RWPE2 (cell line): ENCODE measurements at regions not wholly inside any gene's neighbourhood (a gene's known extent, or its start where the extent isn't known, plus 50 kb on each side); places are given as distances from the start of the nearest gene placed in this dataset.

Experiments
- ATAC-seq: fragments of 200-7000 bp; cut with Tn5 transposase; 3 replicates; pipeline ENCODE4 v1.9.1; 2021; ENCODE audit warnings: low read depth
- DNase-seq: peaks from one replicate; pipeline ENCODE4 v3.0.0-alpha.2; 2020; ENCODE audit warnings: low spot score
- H3K27ac ChIP-seq: fragments of 450-650 bp; 2 replicates; pipeline ENCODE4 v1.5.1; 2017; ENCODE audit warnings: mild to moderate bottlenecking; ENCODE audit not compliant: poor library complexity, severe bottlenecking
- H3K27me3 ChIP-seq: fragments of 250-450 bp; sonication (Bioruptor Pico); 2 replicates; pipeline ENCODE4 v1.5.1; 2021; ENCODE audit warnings: mild to moderate bottlenecking, moderate library complexity; ENCODE audit not compliant: insufficient read depth, poor library complexity, severe bottlenecking
- H3K36me3 ChIP-seq: fragments of 250-450 bp; sonication (Bioruptor Pico); 2 replicates; pipeline ENCODE4 v1.5.1; 2020; ENCODE audit warnings: low read depth, mild to moderate bottlenecking, moderate library complexity
- H3K4me1 ChIP-seq: fragments of 250-450 bp; sonication (Bioruptor Pico); 2 replicates; pipeline ENCODE4 v1.5.1; 2021; ENCODE audit warnings: mild to moderate bottlenecking, moderate library complexity; ENCODE audit not compliant: insufficient read depth, poor library complexity, severe bottlenecking
- H3K4me3 ChIP-seq: fragments of 250-450 bp; sonication (Bioruptor Pico); 2 replicates; pipeline ENCODE4 v1.5.1; 2021; ENCODE audit warnings: mild to moderate bottlenecking, moderate library complexity; ENCODE audit not compliant: severe bottlenecking
- H3K9me3 ChIP-seq: fragments of 250-450 bp; sonication (Bioruptor Pico); 2 replicates; pipeline ENCODE4 v1.5.1; 2021; ENCODE audit warnings: mild to moderate bottlenecking, moderate library complexity; ENCODE audit not compliant: severe bottlenecking
- CTCF ChIP-seq: fragments of 450-650 bp; IDR thresholded peaks from one replicate; pipeline ENCODE4 v1.5.1; 2017; ENCODE audit warnings: mild to moderate bottlenecking, moderate library complexity; ENCODE audit not compliant: poor library complexity, severe bottlenecking

GRCh38 chr6:90952176-90952575 is 365.3 kb upstream of the MAP3K7 start:
- no peak for ATAC-seq

GRCh38 chr6:90948540-90948939 is 361.7 kb upstream of the MAP3K7 start:
- no peak overlapping the region for H3K27ac ChIP-seq
- DNase-seq, result no peak
- no peaks in the 10 kb centered on the region for H3K27me3 ChIP-seq
- no peaks in the 10 kb centered on the region for H3K9me3 ChIP-seq
- no peak for TF ChIP-seq CTCF
- H3K36me3 ChIP-seq, result no peaks in the 10 kb centered on the region
- H3K4me1 ChIP-seq, result no peaks in the 10 kb centered on the region
- no peak for ATAC-seq
- H3K4me3 ChIP-seq, result no peak overlapping the region

More at GRCh38 chr6:90952176-90952575, 365.3 kb upstream of the MAP3K7 start:
- H3K4me3 ChIP-seq, result no peak overlapping the region
- no peaks in the 10 kb centered on the region for H3K4me1 ChIP-seq
- no peaks in the 10 kb centered on the region for H3K9me3 ChIP-seq
- TF ChIP-seq CTCF, result no peak
- DNase-seq, result no peak
- H3K27ac ChIP-seq, result no peak overlapping the region
- no peaks in the 10 kb centered on the region for H3K27me3 ChIP-seq
- no peaks in the 10 kb centered on the region for H3K36me3 ChIP-seq

GRCh38 chr6:90947184-90948064 is 360.6 kb upstream of the MAP3K7 start:
- TF ChIP-seq CTCF, result no peak
- ATAC-seq, result no peak; the same call in 2 of the 3 replicates
- H3K9me3 ChIP-seq, result no peaks in the 10 kb centered on the region
- no peaks in the 10 kb centered on the region for H3K36me3 ChIP-seq
- H3K4me3 ChIP-seq, result no peak overlapping the region
- H3K27me3 ChIP-seq, result no peaks in the 10 kb centered on the region
- H3K4me1 ChIP-seq, result no peaks in the 10 kb centered on the region
- no peak for DNase-seq
- no peak overlapping the region for H3K27ac ChIP-seq

GRCh38 chr6:90941885-90942284 is 355.0 kb upstream of the MAP3K7 start:
- DNase-seq (no peak), ATAC-seq (no peak)
- H3K9me3 ChIP-seq, result no peaks in the 10 kb centered on the region
- no peaks in the 10 kb centered on the region for H3K36me3 ChIP-seq
- no peak for TF ChIP-seq CTCF
- no peak overlapping the region for H3K27ac ChIP-seq
- no peak overlapping the region for H3K4me3 ChIP-seq
- H3K4me1 ChIP-seq, result no peaks in the 10 kb centered on the region
- H3K27me3 ChIP-seq, result no peaks in the 10 kb centered on the region

GRCh38 chr6:90940812-90941481 is 354.1 kb upstream of the MAP3K7 start:
- no peaks in the 10 kb centered on the region for H3K27me3 ChIP-seq
- H3K9me3 ChIP-seq, result no peaks in the 10 kb centered on the region
- ATAC-seq (peak; percentile 94), DNase-seq (no peak)
- no peak overlapping the region for H3K27ac ChIP-seq
- H3K4me3 ChIP-seq, result no peak overlapping the region
- peak; percentile 75 for TF ChIP-seq CTCF
- no peaks in the 10 kb centered on the region for H3K4me1 ChIP-seq
- no peaks in the 10 kb centered on the region for H3K36me3 ChIP-seq
